AG20443 (cell line): ENCODE measurements at regions not wholly inside any gene's neighbourhood (a gene's known extent, or its start where the extent isn't known, plus 50 kb on each side); places are given as distances from the start of the nearest gene placed in this dataset.

Experiments used
- DNase-seq: peaks from one replicate; pipeline ENCODE4 v3.0.0; 2012; ENCODE audit warnings: low spot score, mixed read lengths

GRCh38 chr6:54717849-54718455 is 128.6 kb upstream of the FAM83B start:
- DNase-seq, result peak; percentile 24

GRCh38 chr6:54718541-54719023 is 128.0 kb upstream of the FAM83B start:
- no peak for DNase-seq

GRCh38 chr6:54719131-54719530 is 127.4 kb upstream of the FAM83B start:
- DNase-seq, result no peak

- no peak for DNase-seq
Observed at GRCh38 chr6:54719633-54720032, 126.9 kb upstream of the FAM83B start.

- no peak for DNase-seq
Observed at GRCh38 chr6:54722328-54722727, 124.2 kb upstream of the FAM83B start.

GRCh38 chr6:54729716-54730115 is 116.9 kb upstream of the FAM83B start:
- no peak for DNase-seq

GRCh38 chr6:54730767-54731630 is 115.6 kb upstream of the FAM83B start:
- DNase-seq, result no peak

- DNase-seq, result peak; percentile 9
Observed at GRCh38 chr6:54737247-54737646, 109.3 kb upstream of the FAM83B start.

- DNase-seq, result no peak
Observed at GRCh38 chr6:54747955-54748354, 98.6 kb upstream of the FAM83B start.

GRCh38 chr6:54754406-54754805 is 92.2 kb upstream of the FAM83B start:
- no peak for DNase-seq

- no peak for DNase-seq
Observed at GRCh38 chr6:54758340-54758739, 88.2 kb upstream of the FAM83B start.

- DNase-seq, result no peak
Observed at GRCh38 chr6:54768494-54768893, 78.1 kb upstream of the FAM83B start.

- DNase-seq, result no peak
Observed at GRCh38 chr6:54770328-54770727, 76.2 kb upstream of the FAM83B start.

- no peak for DNase-seq
Observed at GRCh38 chr6:54771968-54772367, 74.6 kb upstream of the FAM83B start.

- DNase-seq, result no peak
Observed at GRCh38 chr6:54772610-54773009, 74.0 kb upstream of the FAM83B start.

GRCh38 chr6:54775576-54775975 is 71.0 kb upstream of the FAM83B start:
- DNase-seq, result no peak

- no peak for DNase-seq
Observed at GRCh38 chr6:54776891-54777290, 69.7 kb upstream of the FAM83B start.

- no peak for DNase-seq
Observed at GRCh38 chr6:54778731-54779130, 67.8 kb upstream of the FAM83B start.

GRCh38 chr6:54784011-54784410 is 62.6 kb upstream of the FAM83B start:
- no peak for DNase-seq

- no peak for DNase-seq
Observed at GRCh38 chr6:54786154-54786553, 60.4 kb upstream of the FAM83B start.

GRCh38 chr6:54787825-54788224 is 58.7 kb upstream of the FAM83B start:
- no peak for DNase-seq
